Naive B cell (primary cell): ENCODE measurements at regions not wholly inside any gene's neighbourhood (a gene's known extent, or its start where the extent isn't known, plus 50 kb on each side); places are given as distances from the start of the nearest gene placed in this dataset.

ENCODE experiments used
- ATAC-seq, 2 donors: fragments of 150-1000 bp; cut with Tn5 transposase; 2 replicates each; pipeline ENCODE4 v1.10.0; 2021; ENCODE audit warnings: low read depth in 2 of 2, mild to moderate bottlenecking in 2 of 2, moderate library complexity in 2 of 2
- DNase-seq: peaks from one replicate; pipeline ENCODE4 v3.0.0; 2022
- H3K27ac Mint-ChIP-seq, 6 donors: one replicate each; pipeline ENCODE4 v1.8.0; 2020 to 2022; ENCODE audit warnings: mild to moderate bottlenecking in 6 of 6, mixed read lengths in 6 of 6, moderate library complexity in 5 of 6, inconsistent platforms in 2 of 6
- H3K27me3 Mint-ChIP-seq, 3 donors: one replicate each; pipeline ENCODE4 v1.8.0; 2021 to 2022; ENCODE audit warnings: mixed read lengths in 3 of 3, mild to moderate bottlenecking in 1 of 3
- H3K36me3 Mint-ChIP-seq, 2 donors: one replicate each; pipeline ENCODE4 v1.8.0; 2020 to 2022; ENCODE audit warnings: mixed read lengths in 2 of 2, inconsistent platforms in 1 of 2, mild to moderate bottlenecking in 1 of 2
- H3K4me1 Mint-ChIP-seq, 3 donors: one replicate each; pipeline ENCODE4 v1.8.0; 2020 to 2022; ENCODE audit warnings: mixed read lengths in 3 of 3, inconsistent platforms in 1 of 3, mild to moderate bottlenecking in 1 of 3, moderate library complexity in 1 of 3
- H3K4me3 Mint-ChIP-seq, 8 donors: one replicate each; pipeline ENCODE4 v1.8.0; 2020 to 2022; ENCODE audit warnings: mild to moderate bottlenecking in 8 of 8, mixed read lengths in 8 of 8, moderate library complexity in 8 of 8, inconsistent platforms in 2 of 8
- H3K9me3 Mint-ChIP-seq, 7 donors: one replicate each; pipeline ENCODE4 v1.8.0; 2020 to 2022; ENCODE audit warnings: mixed read lengths in 7 of 7, mild to moderate bottlenecking in 5 of 7, inconsistent platforms in 2 of 7, moderate library complexity in 1 of 7

DNA sequence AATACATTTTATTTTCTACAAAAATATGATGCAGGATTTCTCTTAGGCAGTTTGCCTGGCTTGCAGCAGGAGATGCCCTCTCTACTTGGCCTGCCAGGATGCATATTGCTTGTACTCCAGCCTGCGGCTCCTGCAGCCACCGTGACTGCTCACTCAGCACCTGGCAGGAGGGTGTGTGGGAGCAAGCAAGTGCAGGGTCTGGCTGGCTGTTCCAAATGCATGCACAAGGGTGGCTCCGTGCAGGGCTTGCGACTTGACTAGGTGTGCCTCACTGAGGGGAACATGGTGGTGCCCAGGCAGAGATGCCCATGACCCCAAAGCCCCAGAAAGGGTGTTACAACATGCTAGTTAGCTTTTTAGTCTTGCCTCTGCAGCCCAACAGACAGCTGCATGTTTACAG is 1240.2 kb upstream of the ALCAM start:
- Mint-ChIP-seq H3K4me3 (no peak overlapping the region), H3K9me3 (peaks cover 4 to 27% (median 8%) of the 10 kb centered on the region in 7 donors), H3K36me3 (no peaks in the 10 kb centered on the region), H3K27ac (no peak overlapping the region), H3K4me1 (no peaks in the 10 kb centered on the region), H3K27me3 (no peaks in the 10 kb centered on the region)
- DNase-seq (no peak), ATAC-seq (no peak)

- no peaks in the 10 kb centered on the region for H3K27me3 Mint-ChIP-seq
- ATAC-seq (no peak), DNase-seq (no peak)
- no peak overlapping the region for H3K4me3 Mint-ChIP-seq
- H3K36me3 Mint-ChIP-seq: no peaks in the 10 kb centered on the region
- H3K27ac Mint-ChIP-seq: no peak overlapping the region
- peaks cover 4 to 27% (median 8%) of the 10 kb centered on the region in 7 donors for H3K9me3 Mint-ChIP-seq
- no peaks in the 10 kb centered on the region for H3K4me1 Mint-ChIP-seq
Observed at GRCh38 chr3:104126864-104127553, 1239.7 kb upstream of the ALCAM start.

DNA sequence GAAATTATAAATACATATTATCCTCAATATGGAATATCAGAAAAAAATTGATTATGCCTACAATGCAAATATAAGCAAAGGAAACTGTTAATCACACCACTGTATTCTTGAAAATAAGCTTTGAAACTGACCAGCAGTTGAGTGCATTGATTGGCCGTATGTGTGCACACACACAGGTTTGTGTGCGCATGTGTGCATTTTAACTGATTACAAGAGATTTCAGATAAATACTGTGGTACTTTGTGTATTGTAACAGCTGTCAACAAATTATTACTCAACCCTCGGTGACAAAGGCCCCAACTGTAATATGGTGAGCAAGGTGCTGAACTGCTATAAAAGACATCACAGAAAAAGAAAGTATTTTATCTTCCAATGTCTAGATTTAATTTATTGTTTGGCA is 1238.9 kb upstream of the ALCAM start:
- no peak overlapping the region for H3K4me3 Mint-ChIP-seq
- peaks cover 4 to 27% (median 8%) of the 10 kb centered on the region in 7 donors for H3K9me3 Mint-ChIP-seq
- H3K27me3 Mint-ChIP-seq: no peaks in the 10 kb centered on the region
- no peak for DNase-seq
- H3K36me3 Mint-ChIP-seq: no peaks in the 10 kb centered on the region
- no peak for ATAC-seq
- H3K27ac Mint-ChIP-seq: no peak overlapping the region
- H3K4me1 Mint-ChIP-seq: no peaks in the 10 kb centered on the region

- peak in 1 of 2 donors; percentile 32 for ATAC-seq
- Mint-ChIP-seq H3K36me3 (no peaks in the 10 kb centered on the region), H3K9me3 (peaks cover 0 to 21% (median 8%) of the 10 kb centered on the region in 7 donors), H3K27me3 (no peaks in the 10 kb centered on the region), H3K4me3 (no peak overlapping the region), H3K27ac (peak overlapping the region in 1 of 6 donors; percentile 43), H3K4me1 (peaks cover 0 to 2% (median 0%) of the 10 kb centered on the region in 3 donors)
- no peak for DNase-seq
Observed at GRCh38 chr3:104132566-104133403, 1233.9 kb upstream of the ALCAM start.

DNA sequence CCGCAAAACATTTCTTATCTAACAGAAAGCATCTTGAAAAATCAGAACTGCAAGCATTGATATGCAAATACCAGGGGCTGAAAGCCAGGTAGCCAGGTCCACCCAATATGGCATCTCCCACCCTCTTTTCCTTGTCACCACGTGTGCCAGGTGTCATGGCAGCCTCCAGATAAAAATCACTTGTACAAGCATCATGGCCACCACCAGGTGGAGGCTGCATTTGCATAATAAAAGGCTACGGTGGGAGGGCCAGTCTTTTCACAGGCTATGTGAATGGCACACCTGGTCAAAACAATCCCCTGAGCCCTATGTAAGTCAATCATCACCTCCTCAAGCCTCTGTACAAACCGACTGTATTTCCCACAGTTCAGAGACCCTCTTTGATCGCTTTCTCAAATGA is 1233.1 kb upstream of the ALCAM start:
- Mint-ChIP-seq H3K9me3 (peaks cover 0 to 18% (median 8%) of the 10 kb centered on the region in 7 donors), H3K27ac (no peak overlapping the region), H3K36me3 (no peaks in the 10 kb centered on the region)

GRCh38 chr3:104137116-104137515 is 1229.6 kb upstream of the ALCAM start:
- ATAC-seq (no peak), DNase-seq (no peak)
- no peaks in the 10 kb centered on the region for H3K9me3 Mint-ChIP-seq
- H3K27me3 Mint-ChIP-seq: no peaks in the 10 kb centered on the region
- no peak overlapping the region for H3K4me3 Mint-ChIP-seq
- H3K36me3 Mint-ChIP-seq: no peaks in the 10 kb centered on the region
- peaks cover 0 to 2% (median 0%) of the 10 kb centered on the region in 3 donors for H3K4me1 Mint-ChIP-seq
- H3K27ac Mint-ChIP-seq: no peak overlapping the region

More for the DNA sequence above, 1233.1 kb upstream of the ALCAM start:
- peaks cover 0 to 2% (median 0%) of the 10 kb centered on the region in 3 donors for H3K4me1 Mint-ChIP-seq
- H3K4me3 Mint-ChIP-seq: no peak overlapping the region
- DNase-seq: no peak
- H3K27me3 Mint-ChIP-seq: no peaks in the 10 kb centered on the region
- ATAC-seq: no peak

- Mint-ChIP-seq H3K27me3 (no peaks in the 10 kb centered on the region), H3K4me3 (no peak overlapping the region), H3K9me3 (no peaks in the 10 kb centered on the region), H3K4me1 (no peaks in the 10 kb centered on the region), H3K27ac (no peak overlapping the region), H3K36me3 (no peaks in the 10 kb centered on the region)
- ATAC-seq (no peak), DNase-seq (no peak)
Observed at GRCh38 chr3:104145164-104145563, 1221.5 kb upstream of the ALCAM start.

DNA sequence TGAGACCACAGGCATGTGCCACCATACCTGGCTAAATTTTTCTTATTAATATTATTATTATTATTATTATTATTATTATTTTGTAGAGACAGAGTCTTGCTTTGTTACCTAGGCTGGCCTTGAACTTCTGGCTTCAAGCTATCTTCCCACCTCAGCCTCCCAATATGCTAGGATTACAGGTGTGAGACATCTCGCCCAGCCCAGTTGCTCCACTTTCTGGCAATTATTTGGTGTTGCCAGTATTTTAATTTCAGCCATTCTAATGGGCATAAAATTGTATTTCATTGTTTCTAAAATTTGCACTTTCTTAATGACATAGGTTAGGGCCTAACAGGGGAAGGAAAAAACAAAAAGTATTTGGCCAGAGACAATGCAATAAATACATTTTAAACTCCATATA is 1217.6 kb upstream of the ALCAM start:
- Mint-ChIP-seq H3K27me3 (no peaks in the 10 kb centered on the region), H3K36me3 (no peaks in the 10 kb centered on the region), H3K4me3 (no peak overlapping the region), H3K4me1 (no peaks in the 10 kb centered on the region), H3K27ac (no peak overlapping the region), H3K9me3 (no peaks in the 10 kb centered on the region)
- no peak for ATAC-seq
- DNase-seq: no peak

DNA sequence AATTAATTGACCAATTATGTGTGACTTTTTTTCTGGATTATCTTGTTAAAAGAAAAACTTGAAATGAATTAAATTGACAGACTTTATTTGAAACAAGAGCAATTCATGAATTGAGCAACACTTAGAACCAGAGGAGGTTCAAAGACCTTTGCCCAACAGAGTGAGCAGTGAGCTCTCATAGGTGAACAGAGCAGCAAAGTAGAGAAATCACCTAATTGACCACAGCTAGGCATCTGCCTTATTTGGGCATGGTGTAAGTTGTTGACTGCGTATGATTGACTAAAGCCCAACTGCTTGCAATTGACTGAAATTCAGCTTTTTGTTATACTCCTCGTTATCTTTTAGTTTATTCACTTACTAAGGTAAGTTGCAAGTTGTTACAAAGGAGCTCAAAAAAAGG is 1216.0 kb upstream of the ALCAM start:
- Mint-ChIP-seq H3K9me3 (no peaks in the 10 kb centered on the region), H3K4me3 (no peak overlapping the region), H3K27ac (no peak overlapping the region), H3K27me3 (no peaks in the 10 kb centered on the region), H3K4me1 (no peaks in the 10 kb centered on the region), H3K36me3 (no peaks in the 10 kb centered on the region)
- DNase-seq (no peak), ATAC-seq (no peak)

DNA sequence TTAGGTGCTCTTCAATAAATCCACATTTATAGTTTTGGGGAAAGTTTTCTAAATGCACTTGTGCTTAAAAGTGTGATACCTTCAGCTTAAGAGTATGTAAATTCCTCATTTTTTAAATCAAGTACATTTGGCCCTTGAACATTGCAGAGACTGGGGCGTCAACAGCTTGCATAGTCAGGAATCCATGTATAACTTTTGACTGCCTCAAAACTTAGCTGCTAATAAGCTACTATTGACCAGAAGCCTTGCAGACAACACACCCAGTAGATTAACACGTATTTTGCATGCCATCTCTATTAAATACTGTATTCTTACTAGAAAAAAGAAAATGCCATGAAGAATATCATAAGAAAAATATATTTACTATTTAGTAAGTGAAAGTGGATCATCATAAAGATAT is 1211.8 kb upstream of the ALCAM start:
- H3K27ac Mint-ChIP-seq: no peak overlapping the region
- DNase-seq: no peak
- H3K27me3 Mint-ChIP-seq: no peaks in the 10 kb centered on the region
- H3K36me3 Mint-ChIP-seq: no peaks in the 10 kb centered on the region
- H3K4me1 Mint-ChIP-seq: no peaks in the 10 kb centered on the region
- no peaks in the 10 kb centered on the region for H3K9me3 Mint-ChIP-seq
- ATAC-seq: no peak
- no peak overlapping the region for H3K4me3 Mint-ChIP-seq

GRCh38 chr3:104165866-104166265 is 1200.8 kb upstream of the ALCAM start:
- Mint-ChIP-seq H3K27me3 (no peaks in the 10 kb centered on the region), H3K27ac (no peak overlapping the region), H3K9me3 (peaks cover 4 to 22% (median 15%) of the 10 kb centered on the region in 7 donors), H3K4me1 (no peaks in the 10 kb centered on the region), H3K36me3 (peaks cover 0 to 7% of the 10 kb centered on the region in 2 donors), H3K4me3 (no peak overlapping the region)
- DNase-seq: no peak
- no peak for ATAC-seq

DNA sequence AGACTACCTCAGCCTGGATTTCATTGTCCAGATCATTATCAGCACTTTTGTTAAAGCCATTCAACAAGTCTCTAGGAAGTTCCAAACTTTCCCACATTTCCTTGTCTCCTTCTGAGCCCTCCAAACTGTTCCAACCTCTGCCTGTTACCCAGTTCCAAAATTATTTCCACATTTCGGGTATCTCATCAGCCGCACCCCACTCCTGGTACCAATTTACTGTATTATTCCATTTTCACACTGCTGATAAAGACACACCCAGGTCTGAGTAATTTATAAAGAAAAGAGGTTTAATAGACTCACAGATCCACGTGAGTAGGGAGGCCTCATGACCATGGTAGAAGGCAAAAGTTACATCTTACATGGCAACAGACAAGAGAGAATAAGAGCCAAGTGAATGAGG is 1198.3 kb upstream of the ALCAM start:
- Mint-ChIP-seq H3K9me3 (peaks cover 6 to 22% (median 15%) of the 10 kb centered on the region in 7 donors), H3K4me1 (no peaks in the 10 kb centered on the region), H3K4me3 (no peak overlapping the region), H3K27ac (no peak overlapping the region), H3K27me3 (no peaks in the 10 kb centered on the region), H3K36me3 (peaks cover 0 to 7% of the 10 kb centered on the region in 2 donors)
- ATAC-seq: no peak
- DNase-seq: no peak

DNA sequence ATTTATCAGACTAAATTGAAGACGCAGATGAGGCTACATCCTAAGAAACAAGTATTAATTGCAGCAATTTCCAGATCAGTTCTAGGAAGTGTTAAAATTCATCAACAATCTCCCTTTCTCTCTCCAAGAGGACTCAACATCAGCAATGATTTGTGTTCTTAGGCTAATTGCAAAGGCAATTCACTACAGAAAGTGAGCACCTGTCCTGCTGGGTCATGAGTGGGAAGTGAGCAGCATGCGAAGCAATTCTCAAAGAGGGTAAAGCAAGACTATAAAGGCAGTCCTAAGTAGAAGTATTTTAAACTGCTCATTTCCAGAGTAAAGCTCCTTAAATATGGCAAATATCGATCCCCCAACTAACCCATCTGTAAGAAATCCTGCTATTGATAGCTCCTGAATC is 1191.0 kb upstream of the ALCAM start:
- Mint-ChIP-seq H3K4me1 (no peaks in the 10 kb centered on the region), H3K27ac (no peak overlapping the region)

DNA sequence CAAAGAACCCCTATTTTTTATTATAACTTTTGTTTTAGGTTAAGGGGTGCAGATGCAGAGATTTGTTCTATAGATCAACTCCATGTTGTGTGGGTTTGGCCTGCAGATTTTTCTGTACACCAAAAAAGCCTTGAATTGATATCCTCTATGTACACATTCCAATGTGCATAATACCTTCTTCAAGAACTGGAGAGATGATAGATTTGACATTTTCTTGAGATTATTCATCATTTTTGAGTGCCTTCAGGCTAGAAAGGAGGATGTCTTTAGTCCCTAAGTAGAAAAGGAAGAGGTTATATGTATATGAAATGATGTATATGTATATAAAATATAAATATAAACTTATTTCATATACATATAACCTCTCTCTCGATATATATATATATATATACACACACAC is 1190.0 kb upstream of the ALCAM start:
- no peak for ATAC-seq
- DNase-seq: no peak
- Mint-ChIP-seq H3K4me3 (no peak overlapping the region), H3K27me3 (no peaks in the 10 kb centered on the region), H3K4me1 (no peaks in the 10 kb centered on the region), H3K9me3 (peaks cover 0 to 4% (median 0%) of the 10 kb centered on the region in 7 donors), H3K27ac (no peak overlapping the region), H3K36me3 (no peaks in the 10 kb centered on the region)

More for the DNA sequence above, 1191.0 kb upstream of the ALCAM start:
- no peak for DNase-seq
- no peak for ATAC-seq
- no peaks in the 10 kb centered on the region for H3K27me3 Mint-ChIP-seq
- H3K4me3 Mint-ChIP-seq: no peak overlapping the region
- peaks cover 0 to 4% (median 0%) of the 10 kb centered on the region in 7 donors for H3K9me3 Mint-ChIP-seq
- no peaks in the 10 kb centered on the region for H3K36me3 Mint-ChIP-seq
